Fibroblast of mammary gland (primary cell): ENCODE measurements at regions not wholly inside any gene's neighbourhood (a gene's known extent, or its start where the extent isn't known, plus 50 kb on each side); places are given as distances from the start of the nearest gene placed in this dataset.

ENCODE experiments used
- DNase-seq: peaks from one replicate; pipeline ENCODE4 v3.0.0-alpha.2; 2010; ENCODE audit warnings: low read depth
- H3K4me3 ChIP-seq: 2 replicates; pipeline ENCODE4 v1.5.1; 2011; ENCODE audit warnings: low read depth, mild to moderate bottlenecking, low read length, moderate library complexity; ENCODE audit not compliant: control insufficient read depth
- TF ChIP-seq, protein P1 (sequence below): conservative IDR thresholded peaks from 2 replicates; pipeline ENCODE4 v1.5.1; 2011; ENCODE audit warnings: low read depth, low read length, inconsistent platforms; ENCODE audit not compliant: control insufficient read depth, insufficient read depth

DNA sequence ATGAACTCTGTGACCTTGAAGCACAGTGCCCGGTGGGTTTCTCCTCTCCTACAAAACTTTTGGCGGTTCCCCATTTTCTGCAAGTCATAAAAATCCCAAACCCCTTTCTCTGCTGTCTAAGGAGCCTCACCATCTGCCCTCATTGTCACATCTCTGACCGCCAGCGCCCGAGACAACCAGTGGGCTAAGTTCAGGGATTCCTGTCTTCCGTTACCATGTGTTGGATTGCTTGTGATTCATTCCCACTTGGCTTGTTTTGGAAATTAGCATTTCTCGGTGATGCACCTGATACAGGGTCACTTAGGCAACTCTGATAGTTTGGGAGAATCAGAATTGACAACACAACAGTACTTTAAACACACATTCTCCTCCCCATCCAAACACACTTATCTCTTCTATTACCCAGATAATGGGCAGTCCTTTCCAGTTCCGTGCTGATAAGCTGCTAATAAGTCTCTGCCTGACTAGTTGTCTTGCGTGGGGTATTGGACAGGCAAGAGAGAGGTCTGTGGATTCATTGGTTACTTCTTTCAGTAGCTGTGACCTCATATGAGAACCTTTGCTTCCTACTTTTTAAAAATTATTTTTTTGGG, 70.0 kb upstream of the KLF4 start:
- TF ChIP-seq, protein P1, sequence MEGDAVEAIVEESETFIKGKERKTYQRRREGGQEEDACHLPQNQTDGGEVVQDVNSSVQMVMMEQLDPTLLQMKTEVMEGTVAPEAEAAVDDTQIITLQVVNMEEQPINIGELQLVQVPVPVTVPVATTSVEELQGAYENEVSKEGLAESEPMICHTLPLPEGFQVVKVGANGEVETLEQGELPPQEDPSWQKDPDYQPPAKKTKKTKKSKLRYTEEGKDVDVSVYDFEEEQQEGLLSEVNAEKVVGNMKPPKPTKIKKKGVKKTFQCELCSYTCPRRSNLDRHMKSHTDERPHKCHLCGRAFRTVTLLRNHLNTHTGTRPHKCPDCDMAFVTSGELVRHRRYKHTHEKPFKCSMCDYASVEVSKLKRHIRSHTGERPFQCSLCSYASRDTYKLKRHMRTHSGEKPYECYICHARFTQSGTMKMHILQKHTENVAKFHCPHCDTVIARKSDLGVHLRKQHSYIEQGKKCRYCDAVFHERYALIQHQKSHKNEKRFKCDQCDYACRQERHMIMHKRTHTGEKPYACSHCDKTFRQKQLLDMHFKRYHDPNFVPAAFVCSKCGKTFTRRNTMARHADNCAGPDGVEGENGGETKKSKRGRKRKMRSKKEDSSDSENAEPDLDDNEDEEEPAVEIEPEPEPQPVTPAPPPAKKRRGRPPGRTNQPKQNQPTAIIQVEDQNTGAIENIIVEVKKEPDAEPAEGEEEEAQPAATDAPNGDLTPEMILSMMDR = no peak
- no peak for DNase-seq
- H3K4me3 ChIP-seq = no peak overlapping the region

DNA sequence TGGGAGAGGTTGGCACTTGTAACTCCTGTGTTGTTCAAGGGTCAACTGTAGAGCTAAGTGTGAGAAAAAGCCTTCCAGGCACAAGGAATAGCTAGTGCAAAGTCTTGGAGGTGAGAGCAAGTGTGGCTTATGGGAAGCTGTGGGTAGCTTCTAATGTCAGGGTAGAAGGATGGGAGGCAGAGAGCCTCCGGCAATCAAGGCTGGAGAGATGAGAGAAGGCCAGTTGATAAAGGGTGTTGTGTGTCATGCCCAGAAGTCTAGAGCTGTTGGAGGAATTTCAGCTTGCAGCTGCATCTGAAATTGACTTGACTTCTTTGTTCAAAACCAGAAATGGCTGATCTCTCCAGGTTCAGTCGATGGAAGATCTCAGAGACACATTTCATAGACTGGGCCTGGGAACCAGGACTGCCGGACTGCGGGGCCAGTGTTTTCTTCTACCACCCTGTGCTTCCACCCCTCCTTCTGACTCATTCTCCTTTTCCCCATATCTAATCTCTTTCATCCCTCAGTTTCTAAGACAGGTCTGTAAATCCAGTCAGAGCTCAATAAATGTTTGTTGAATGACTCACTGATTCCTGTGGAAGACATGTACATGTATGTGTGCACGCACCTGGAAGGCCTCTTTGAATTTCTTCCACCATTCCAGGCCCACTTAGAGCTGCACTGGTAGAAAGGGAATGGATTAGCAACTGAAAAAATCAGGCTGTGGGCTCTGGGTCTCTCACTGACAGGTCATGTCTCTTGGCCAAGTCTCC, 67.8 kb upstream of the KLF4 start:
- no peak for DNase-seq
- no peak overlapping the region for H3K4me3 ChIP-seq

DNA sequence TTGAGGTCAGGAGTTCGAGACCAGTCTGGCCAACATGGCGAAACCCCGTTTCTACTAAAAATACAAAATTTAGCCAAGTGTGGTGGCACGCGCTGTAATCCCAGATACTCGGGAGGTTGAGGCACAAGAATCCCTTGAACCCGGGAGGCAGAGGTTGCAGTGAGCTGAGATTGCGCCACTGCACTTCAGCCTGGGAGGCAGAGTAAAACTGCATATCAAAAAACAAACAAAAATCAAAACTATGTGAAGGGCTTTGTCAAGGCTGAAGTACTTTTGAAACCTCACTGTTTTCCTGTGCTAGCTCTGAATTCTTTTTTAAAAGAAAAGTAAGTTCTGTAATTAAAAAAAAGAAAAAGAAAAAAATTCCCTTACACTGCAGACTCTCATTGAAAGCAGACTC, 65.1 kb upstream of the KLF4 start:
- TF ChIP-seq, protein P1 = no peak
- no peak for DNase-seq
- H3K4me3 ChIP-seq = no peak overlapping the region

More for the DNA sequence above, 67.8 kb upstream of the KLF4 start:
- TF ChIP-seq, protein P1 = no peak

DNA sequence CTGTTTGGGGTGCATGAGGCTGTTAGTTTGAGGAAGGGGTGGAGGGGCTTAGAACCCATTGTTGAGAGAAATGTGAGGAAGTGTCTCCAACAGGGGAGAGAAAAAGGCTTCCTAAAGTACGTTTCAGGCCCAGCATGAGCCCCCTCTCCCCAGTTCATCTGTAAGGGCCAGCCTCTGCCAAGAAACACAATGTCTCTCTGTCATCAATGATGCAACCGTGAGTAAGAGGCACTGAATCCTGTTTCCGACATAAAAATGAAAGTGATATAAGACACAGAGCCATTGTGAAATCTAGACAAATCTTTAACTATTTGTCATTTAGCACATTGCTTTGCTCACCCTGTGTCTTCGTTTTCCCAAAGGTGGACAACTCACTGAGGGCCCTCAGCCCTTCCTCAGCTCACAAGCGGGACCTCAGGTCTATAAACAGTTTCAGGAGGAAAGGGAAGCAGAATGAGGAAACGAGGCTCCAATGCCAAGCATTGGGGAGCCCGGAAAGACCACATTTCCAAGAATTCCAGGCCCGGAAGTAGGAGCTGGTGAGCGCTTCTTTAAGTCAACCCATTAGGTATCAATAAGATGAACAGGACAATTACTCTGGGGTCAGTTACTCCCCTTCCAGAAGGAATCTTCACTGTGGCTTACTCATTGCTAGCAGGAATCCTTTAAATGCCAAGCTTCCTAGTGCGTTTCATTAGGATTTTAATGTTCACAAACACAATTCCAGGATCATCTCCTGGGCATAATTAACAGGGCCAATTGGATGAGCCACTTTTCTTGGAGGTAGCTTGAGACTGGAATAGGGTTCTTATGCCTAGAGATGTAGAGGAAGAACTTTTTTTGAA, 59.0 kb upstream of the KLF4 start:
- H3K4me3 ChIP-seq = no peak overlapping the region
- peak; percentile 97 for DNase-seq
- TF ChIP-seq, protein P1 = no peak

DNA sequence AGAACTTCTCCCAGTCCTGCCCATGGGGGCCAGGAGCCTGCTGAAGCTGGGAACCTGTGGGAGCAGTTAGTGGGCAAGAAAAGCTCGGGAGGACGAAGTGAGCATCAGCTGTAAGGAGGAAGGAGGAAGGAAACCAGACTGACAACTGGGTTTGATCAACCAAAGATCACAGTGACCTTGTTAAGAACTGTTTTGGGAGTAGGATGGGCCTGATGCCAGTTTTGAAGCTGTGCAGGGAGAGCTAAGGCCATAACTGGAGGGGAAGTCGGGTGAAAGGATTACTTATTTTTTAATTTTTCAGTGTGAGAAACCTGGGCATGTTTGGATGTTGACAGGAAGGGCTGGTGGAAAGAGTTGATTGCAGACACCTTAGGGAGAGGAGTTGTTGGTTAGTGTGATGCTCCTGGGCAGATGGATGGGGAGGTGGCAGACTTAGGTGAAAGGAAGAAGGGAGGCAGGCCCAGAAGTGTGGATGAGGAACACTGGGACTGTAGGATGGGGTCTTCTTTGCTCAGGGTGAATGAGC, 58.3 kb upstream of the KLF4 start:
- DNase-seq = peak; percentile 47
- no peak overlapping the region for H3K4me3 ChIP-seq
- TF ChIP-seq, protein P1 = no peak

DNA sequence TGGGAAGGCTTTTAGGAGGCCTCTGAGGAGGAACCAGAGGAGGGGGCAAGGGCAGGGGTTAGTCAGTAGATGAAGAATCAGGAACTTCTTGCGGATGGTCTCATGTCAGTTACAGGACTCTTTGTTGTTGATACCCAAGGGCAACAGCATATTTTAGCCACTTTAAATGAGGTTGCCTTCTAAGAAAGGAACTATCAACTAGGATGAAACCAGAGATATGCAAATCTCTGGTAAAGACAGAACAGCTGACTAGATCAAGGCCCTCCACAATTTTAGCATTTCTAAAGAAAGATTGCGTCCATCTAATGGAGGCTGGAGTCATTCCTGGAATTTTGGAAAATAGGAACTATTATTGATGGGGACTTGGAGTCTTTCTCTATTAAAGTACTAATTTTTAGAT, 57.7 kb upstream of the KLF4 start:
- TF ChIP-seq, protein P1 = no peak
- H3K4me3 ChIP-seq = no peak overlapping the region
- no peak for DNase-seq
